Thoracic aorta (tissue), 2 donors: ENCODE measurements at regions not wholly inside any gene's neighbourhood (a gene's known extent, or its start where the extent isn't known, plus 50 kb on each side); places are given as distances from the start of the nearest gene placed in this dataset.
A peak's percentile ranks its signal among the peaks of the same experiment; 100 is the strongest.

Experiments
- ATAC-seq: fragments of 150-250 bp; one replicate; pipeline ENCODE4 v1.8.0; 2017; ENCODE audit warnings: low read depth; ENCODE audit not compliant: insufficient number of reproducible peaks, low FRiP score
- DNase-seq: peaks from one replicate; pipeline ENCODE4 v3.0.0-alpha.2; 2020; ENCODE audit warnings: low spot score
- H3K27ac ChIP-seq, 2 donors: fragments of 200-600 bp; sonication (generic); 1 replicate in 1 of 2; 2 replicates in 1 of 2; pipeline ENCODE4 v1.5.1; 2016; ENCODE audit warnings: mild to moderate bottlenecking in 2 of 2, moderate library complexity in 2 of 2
- H3K27me3 ChIP-seq: fragments of 200-600 bp; sonication (generic); replicated peaks from 2 replicates; pipeline ENCODE4 v1.6.0; 2016; ENCODE audit warnings: mild to moderate bottlenecking; ENCODE audit not compliant: insufficient read depth
- H3K36me3 ChIP-seq: fragments of 200-600 bp; sonication (generic); one replicate; pipeline ENCODE4 v1.5.1; 2016
- H3K4me1 ChIP-seq, 2 donors: fragments of 200-600 bp; sonication (generic); 1 replicate in 1 of 2; 2 replicates in 1 of 2; pipeline versions ENCODE4 v1.5.1 to v1.6.0; 2016; ENCODE audit warnings: low read depth in 2 of 2, mild to moderate bottlenecking in 1 of 2; ENCODE audit not compliant: control insufficient read depth in 1 of 2
- H3K4me3 ChIP-seq: fragments of 200-600 bp; sonication (generic); 2 replicates; pipeline ENCODE4 v1.5.1; 2016; ENCODE audit warnings: mild to moderate bottlenecking
- H3K9me3 ChIP-seq: fragments of 200-600 bp; sonication (generic); 2 replicates; pipeline ENCODE4 v1.5.1; 2016
- TF ChIP-seq, protein P1 (sequence below): fragments of 200-600 bp; sonication (generic); IDR thresholded peaks from one replicate; pipeline ENCODE4 v1.5.1; 2019; ENCODE audit warnings: antibody characterized with exemption

DNA sequence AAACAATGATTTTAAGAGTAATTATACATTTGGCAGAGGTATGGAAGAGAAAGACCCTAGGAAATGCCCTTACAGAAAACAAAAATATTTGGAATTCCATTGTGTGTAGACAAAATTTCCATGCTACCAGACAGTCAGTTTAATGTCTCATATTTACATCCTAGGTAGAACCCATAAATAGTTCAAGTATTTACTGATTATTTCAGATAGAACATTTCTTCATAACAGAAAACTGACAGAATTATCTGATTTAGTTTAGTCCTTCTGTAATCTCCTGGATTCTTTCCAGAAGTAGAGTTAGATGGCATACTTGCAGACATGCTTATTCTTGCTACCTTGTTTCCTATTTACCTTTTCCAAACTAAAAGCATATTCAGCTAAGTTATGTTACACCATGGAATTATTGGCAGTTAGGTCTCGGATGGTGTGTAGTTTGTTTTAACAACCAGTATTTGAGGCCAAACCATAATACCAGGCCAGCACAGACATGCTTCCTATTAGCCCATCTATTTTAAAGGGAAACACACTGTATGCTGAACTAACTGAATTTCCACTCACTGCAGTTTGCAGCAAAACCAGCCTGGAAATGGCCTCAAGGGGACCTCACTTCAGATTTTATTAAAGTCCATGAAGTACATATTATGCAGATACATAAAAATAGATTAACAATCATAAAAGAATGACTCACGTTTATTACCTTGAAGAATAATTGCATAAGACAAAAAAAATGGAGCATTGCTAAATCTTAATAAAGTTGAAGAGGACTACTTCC, 126.6 kb upstream of the LRIG3 start:
- no peaks in the 10 kb centered on the region for H3K9me3 ChIP-seq
- H3K4me1 ChIP-seq: peaks cover 3% of the 10 kb centered on the region in 2 donors
- no peak overlapping the region for H3K27ac ChIP-seq
- no peak for ATAC-seq
- TF ChIP-seq, protein P1, sequence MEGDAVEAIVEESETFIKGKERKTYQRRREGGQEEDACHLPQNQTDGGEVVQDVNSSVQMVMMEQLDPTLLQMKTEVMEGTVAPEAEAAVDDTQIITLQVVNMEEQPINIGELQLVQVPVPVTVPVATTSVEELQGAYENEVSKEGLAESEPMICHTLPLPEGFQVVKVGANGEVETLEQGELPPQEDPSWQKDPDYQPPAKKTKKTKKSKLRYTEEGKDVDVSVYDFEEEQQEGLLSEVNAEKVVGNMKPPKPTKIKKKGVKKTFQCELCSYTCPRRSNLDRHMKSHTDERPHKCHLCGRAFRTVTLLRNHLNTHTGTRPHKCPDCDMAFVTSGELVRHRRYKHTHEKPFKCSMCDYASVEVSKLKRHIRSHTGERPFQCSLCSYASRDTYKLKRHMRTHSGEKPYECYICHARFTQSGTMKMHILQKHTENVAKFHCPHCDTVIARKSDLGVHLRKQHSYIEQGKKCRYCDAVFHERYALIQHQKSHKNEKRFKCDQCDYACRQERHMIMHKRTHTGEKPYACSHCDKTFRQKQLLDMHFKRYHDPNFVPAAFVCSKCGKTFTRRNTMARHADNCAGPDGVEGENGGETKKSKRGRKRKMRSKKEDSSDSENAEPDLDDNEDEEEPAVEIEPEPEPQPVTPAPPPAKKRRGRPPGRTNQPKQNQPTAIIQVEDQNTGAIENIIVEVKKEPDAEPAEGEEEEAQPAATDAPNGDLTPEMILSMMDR: no peak
- DNase-seq: no peak
- no peaks in the 10 kb centered on the region for H3K27me3 ChIP-seq
- no peaks in the 10 kb centered on the region for H3K36me3 ChIP-seq
- no peak overlapping the region for H3K4me3 ChIP-seq

DNA sequence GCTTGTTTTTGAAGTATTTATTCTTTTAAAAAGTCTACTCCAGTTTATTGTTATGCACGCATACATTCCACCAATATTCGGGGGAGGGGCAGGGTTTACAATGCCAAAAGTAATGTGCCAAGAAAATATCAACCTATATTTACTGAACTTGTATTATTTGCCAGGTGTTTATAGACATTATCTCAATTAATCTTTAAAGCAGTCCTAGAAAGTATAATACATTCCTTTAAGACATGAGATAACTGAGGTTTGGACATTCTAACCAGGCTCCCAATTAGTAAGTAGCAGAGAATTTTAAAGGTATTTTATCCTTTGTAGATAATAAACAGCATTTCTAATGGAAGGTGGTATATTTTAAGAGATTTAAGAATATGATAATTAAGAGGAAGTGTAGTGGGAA, 124.5 kb upstream of the LRIG3 start:
- H3K4me3 ChIP-seq: no peak overlapping the region
- ATAC-seq: no peak
- peaks cover 15 to 19% of the 10 kb centered on the region in 2 donors for H3K4me1 ChIP-seq
- DNase-seq: no peak
- H3K36me3 ChIP-seq: no peaks in the 10 kb centered on the region
- no peaks in the 10 kb centered on the region for H3K27me3 ChIP-seq
- H3K27ac ChIP-seq: no peak overlapping the region
- no peaks in the 10 kb centered on the region for H3K9me3 ChIP-seq
- TF ChIP-seq, protein P1: no peak

DNA sequence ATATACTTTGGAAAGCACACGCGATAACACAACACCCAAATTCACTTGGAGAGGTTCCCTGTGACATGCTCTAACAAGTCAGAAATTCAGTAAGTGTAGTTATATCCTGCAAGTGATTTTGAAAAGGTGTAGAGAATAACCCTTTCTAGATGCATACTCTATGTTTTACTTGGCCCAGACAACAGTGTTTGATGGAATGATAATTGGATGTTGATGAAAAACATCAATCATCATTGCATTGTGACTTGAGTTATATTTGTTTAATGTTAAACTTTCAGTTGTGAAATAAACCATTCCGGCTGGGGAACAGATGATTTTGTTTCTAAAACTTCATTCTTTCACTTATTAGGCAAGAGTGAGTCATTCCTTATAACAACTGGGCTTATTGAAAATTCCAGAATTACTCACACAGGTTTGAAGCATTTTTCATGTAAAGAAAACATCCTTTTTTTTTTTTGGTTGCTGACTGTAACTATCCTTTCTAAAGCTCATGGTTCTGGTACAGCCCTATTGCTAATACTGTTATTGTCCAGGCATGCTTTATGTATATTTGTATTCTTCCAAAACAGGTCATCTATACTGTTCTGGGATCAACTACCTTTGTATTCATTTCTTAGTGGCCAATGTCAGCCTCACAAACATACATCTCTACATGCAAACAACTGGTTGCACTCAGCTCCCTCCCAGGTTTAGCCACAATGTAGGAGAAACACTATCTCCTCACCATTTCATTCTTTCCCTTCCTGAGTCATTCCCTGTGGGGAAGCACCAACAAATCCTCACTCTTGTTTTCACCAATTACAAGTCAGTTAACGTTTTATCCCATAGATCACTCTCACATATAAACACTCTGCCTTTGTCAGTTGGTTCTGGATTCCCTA, 121.2 kb upstream of the LRIG3 start:
- peaks cover 15 to 19% of the 10 kb centered on the region in 2 donors for H3K4me1 ChIP-seq
- DNase-seq (no peak), ATAC-seq (peak; percentile 79)
- no peaks in the 10 kb centered on the region for H3K36me3 ChIP-seq
- no peaks in the 10 kb centered on the region for H3K9me3 ChIP-seq
- peak overlapping the region; percentile 70 to 79 for H3K27ac ChIP-seq
- no peaks in the 10 kb centered on the region for H3K27me3 ChIP-seq
- H3K4me3 ChIP-seq: peak overlapping the region; percentile 64
- TF ChIP-seq, protein P1: no peak

DNA sequence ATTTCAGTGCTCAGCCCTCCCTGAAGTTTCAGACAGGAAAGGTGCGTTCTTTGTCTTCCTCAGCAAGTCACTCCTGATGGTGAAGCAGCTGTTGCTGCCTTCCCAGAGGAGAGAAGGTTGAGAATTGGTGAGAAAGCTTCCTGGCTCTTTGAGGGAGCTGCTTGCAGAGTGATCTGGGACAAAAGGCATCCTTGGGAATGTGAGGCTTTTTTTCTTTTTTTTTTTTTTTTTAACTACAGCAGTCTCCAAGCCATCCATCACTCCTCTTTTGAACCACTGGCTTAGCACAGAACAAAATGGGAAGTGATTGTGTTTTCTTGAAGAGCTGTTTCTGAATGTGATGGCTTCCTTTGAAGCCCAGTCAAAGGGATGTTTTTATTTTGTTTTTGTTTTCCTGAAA, 120.4 kb upstream of the LRIG3 start:
- no peaks in the 10 kb centered on the region for H3K27me3 ChIP-seq
- H3K36me3 ChIP-seq: no peaks in the 10 kb centered on the region
- DNase-seq: no peak
- no peaks in the 10 kb centered on the region for H3K9me3 ChIP-seq
- TF ChIP-seq, protein P1: no peak
- peak; percentile 68 for ATAC-seq
- H3K4me1 ChIP-seq: peaks cover 15 to 19% of the 10 kb centered on the region in 2 donors
- peak overlapping the region; percentile 70 to 79 for H3K27ac ChIP-seq
- peak overlapping the region; percentile 64 for H3K4me3 ChIP-seq

DNA sequence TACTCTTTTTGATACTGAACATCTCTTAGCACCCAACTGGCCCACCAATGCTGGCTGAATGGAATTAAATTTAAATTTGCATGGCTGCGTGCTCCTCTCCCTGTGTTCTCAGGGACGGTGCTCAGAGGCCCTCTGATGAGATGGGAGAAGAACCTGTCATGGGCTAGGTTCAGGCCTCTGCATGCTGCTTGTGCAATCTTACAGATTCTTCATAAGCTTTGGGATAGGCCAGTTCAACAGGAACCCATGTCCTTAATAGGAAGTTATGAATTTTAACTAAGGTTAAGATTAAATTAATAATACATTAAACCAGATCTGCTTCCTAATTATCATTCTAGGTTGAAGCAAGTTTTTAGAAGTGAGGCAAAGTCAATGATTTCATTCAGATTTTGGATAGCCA, 119.7 kb upstream of the LRIG3 start:
- DNase-seq (no peak), ATAC-seq (no peak)
- no peaks in the 10 kb centered on the region for H3K36me3 ChIP-seq
- H3K4me3 ChIP-seq: no peak overlapping the region
- H3K9me3 ChIP-seq: no peaks in the 10 kb centered on the region
- peak overlapping the region; percentile 24 to 79 for H3K27ac ChIP-seq
- peaks cover 15 to 19% of the 10 kb centered on the region in 2 donors for H3K4me1 ChIP-seq
- TF ChIP-seq, protein P1: no peak
- no peaks in the 10 kb centered on the region for H3K27me3 ChIP-seq
